HL-60 (cell line): ENCODE measurements at regions not wholly inside any gene's neighbourhood (a gene's known extent, or its start where the extent isn't known, plus 50 kb on each side); places are given as distances from the start of the nearest gene placed in this dataset.

ENCODE experiments used
- DNase-seq, 2 experiments: peaks; one replicate each; pipeline ENCODE4 v3.0.0-alpha.2; 2010 to 2020; ENCODE audit warnings: low read depth in 1 of 2, low spot score in 1 of 2
- H3K27ac ChIP-seq: fragments of 250-450 bp; sonication (Bioruptor Pico); replicated peaks from 2 replicates; pipeline ENCODE4 v1.5.1; 2020; ENCODE audit warnings: mild to moderate bottlenecking, moderate library complexity
- H3K27me3 ChIP-seq: fragments of 250-450 bp; sonication (Bioruptor Pico); 2 replicates; pipeline ENCODE4 v1.5.1; 2021; ENCODE audit warnings: mild to moderate bottlenecking, moderate library complexity; ENCODE audit not compliant: insufficient read depth, poor library complexity, severe bottlenecking
- H3K4me3 ChIP-seq: replicated peaks from 2 replicates; pipeline ENCODE4 v1.5.1; 2011; ENCODE audit warnings: mild to moderate bottlenecking, control low read depth, low read length; ENCODE audit not compliant: insufficient read depth
- GABPA ChIP-seq: IDR thresholded peaks from 2 replicates; pipeline ENCODE4 v1.6.1; 2012; ENCODE audit warnings: low read depth
- POLR2AphosphoS5 ChIP-seq: IDR thresholded peaks from 2 replicates; pipeline ENCODE4 v1.6.1; 2012; ENCODE audit warnings: low read depth
- SPI1 ChIP-seq: IDR thresholded peaks from 2 replicates; pipeline ENCODE4 v1.6.1; 2012; ENCODE audit warnings: low read depth, mild to moderate bottlenecking, borderline replicate concordance
- TF ChIP-seq, protein P1 (sequence below): IDR thresholded peaks from one replicate; pipeline ENCODE4 v1.5.1; 2011; ENCODE audit warnings: low read length, control low read depth, inconsistent platforms; ENCODE audit not compliant: insufficient read depth
- TF ChIP-seq, protein P2 (sequence below): IDR thresholded peaks from 2 replicates; pipeline ENCODE4 v1.6.1; 2012; ENCODE audit warnings: low read depth; ENCODE audit not compliant: insufficient replicate concordance

DNA sequence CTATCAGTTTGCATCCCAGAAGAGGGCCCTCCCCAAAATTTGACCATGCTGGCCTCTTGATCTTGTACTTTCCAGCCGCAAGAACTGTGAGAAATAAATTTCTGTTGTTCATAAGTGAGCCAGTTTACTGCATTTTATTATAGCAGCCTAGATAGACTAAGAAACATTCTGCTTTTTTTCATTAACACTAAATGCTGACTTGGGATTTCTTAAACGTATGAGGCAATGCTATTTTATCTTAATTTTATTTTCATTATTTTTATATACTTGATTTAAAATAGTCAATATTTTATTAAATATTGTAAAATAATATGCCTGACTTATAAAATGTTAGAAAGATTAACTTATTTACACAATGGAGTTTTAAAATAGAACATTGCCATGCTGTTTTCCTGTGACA is 341.8 kb upstream of the CNTNAP2 start:
- no peak overlapping the region for H3K4me3 ChIP-seq
- DNase-seq = no peak

DNA sequence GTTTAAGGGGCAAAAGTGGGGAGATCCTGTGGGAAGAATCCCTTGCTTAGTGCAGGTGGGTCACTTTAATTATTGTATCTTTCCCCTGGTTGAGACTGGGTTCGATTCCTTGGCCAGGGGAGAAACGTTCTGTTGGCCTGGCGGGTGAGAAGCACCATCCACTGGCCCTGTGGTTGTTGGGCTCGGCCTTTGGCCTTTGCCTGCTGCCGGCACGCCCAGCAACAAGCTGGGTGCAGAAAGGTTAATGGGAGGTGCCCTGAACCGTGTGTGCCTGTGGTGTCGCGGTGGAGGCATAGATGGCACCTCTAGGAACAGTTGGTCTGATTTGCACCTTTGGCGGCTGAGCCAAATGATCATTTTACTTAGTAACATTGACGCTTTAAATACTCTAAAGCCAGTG is 363.6 kb upstream of the CNTNAP2 start:
- Histone ChIP-seq H3K4me3 (no peak overlapping the region), H3K27me3 (no peaks in the 10 kb centered on the region), H3K27ac (no peak overlapping the region)
- TF ChIP-seq, protein P1, sequence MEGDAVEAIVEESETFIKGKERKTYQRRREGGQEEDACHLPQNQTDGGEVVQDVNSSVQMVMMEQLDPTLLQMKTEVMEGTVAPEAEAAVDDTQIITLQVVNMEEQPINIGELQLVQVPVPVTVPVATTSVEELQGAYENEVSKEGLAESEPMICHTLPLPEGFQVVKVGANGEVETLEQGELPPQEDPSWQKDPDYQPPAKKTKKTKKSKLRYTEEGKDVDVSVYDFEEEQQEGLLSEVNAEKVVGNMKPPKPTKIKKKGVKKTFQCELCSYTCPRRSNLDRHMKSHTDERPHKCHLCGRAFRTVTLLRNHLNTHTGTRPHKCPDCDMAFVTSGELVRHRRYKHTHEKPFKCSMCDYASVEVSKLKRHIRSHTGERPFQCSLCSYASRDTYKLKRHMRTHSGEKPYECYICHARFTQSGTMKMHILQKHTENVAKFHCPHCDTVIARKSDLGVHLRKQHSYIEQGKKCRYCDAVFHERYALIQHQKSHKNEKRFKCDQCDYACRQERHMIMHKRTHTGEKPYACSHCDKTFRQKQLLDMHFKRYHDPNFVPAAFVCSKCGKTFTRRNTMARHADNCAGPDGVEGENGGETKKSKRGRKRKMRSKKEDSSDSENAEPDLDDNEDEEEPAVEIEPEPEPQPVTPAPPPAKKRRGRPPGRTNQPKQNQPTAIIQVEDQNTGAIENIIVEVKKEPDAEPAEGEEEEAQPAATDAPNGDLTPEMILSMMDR = no peak
- no peak for TF ChIP-seq SPI1
- no peak for TF ChIP-seq GABPA
- no peak for TF ChIP-seq POLR2AphosphoS5
- no peak for DNase-seq

More for the DNA sequence above, 341.8 kb upstream of the CNTNAP2 start:
- TF ChIP-seq SPI1 (no peak), GABPA (no peak), POLR2AphosphoS5 (no peak)
- TF ChIP-seq, protein P1 = no peak
- Histone ChIP-seq H3K27me3 (no peaks in the 10 kb centered on the region), H3K27ac (no peak overlapping the region)

DNA sequence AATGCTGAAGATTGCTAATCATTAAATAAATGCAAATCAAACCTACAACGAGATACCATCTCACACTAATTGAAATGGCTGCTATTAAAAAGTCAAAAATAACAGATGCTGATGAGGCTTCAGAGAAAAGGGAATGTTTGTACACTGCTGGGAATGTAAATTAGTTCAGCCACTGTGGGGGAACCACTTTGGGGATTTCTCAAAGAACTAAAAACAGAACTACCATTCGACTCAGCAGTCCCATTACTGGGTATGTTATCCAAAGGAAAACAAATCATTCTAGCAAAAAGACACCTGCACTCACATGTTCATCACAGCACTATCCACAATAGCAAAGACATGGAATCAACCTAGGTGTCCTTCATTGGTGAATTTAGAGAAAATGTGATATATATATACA is 379.0 kb upstream of the CNTNAP2 start:
- TF ChIP-seq, protein P1 = no peak
- TF ChIP-seq POLR2AphosphoS5 (no peak), SPI1 (no peak), GABPA (no peak)
- Histone ChIP-seq H3K27me3 (no peaks in the 10 kb centered on the region), H3K27ac (no peak overlapping the region), H3K4me3 (no peak overlapping the region)
- no peak for DNase-seq

DNA sequence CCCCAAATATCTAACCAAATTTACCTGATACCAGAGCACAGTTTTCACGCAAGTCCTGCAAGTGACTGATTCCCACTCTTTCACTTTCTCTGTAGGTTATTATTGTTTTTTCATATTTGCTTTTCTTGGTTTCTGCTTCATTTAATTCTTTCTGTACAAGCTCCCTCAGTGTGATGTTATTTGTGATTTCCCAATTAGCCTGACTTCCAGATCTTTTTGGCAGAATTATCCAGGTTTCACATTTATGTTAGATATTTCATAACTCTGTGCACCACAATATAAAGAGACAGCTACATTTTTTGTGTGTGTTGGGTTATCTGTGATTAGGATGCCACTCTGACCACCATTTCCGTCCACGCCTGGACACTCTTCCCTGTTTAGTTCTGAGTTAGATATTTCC is 381.5 kb upstream of the CNTNAP2 start:
- no peak overlapping the region for H3K27ac ChIP-seq
- TF ChIP-seq, protein P1 = no peak
- TF ChIP-seq, protein P2, sequence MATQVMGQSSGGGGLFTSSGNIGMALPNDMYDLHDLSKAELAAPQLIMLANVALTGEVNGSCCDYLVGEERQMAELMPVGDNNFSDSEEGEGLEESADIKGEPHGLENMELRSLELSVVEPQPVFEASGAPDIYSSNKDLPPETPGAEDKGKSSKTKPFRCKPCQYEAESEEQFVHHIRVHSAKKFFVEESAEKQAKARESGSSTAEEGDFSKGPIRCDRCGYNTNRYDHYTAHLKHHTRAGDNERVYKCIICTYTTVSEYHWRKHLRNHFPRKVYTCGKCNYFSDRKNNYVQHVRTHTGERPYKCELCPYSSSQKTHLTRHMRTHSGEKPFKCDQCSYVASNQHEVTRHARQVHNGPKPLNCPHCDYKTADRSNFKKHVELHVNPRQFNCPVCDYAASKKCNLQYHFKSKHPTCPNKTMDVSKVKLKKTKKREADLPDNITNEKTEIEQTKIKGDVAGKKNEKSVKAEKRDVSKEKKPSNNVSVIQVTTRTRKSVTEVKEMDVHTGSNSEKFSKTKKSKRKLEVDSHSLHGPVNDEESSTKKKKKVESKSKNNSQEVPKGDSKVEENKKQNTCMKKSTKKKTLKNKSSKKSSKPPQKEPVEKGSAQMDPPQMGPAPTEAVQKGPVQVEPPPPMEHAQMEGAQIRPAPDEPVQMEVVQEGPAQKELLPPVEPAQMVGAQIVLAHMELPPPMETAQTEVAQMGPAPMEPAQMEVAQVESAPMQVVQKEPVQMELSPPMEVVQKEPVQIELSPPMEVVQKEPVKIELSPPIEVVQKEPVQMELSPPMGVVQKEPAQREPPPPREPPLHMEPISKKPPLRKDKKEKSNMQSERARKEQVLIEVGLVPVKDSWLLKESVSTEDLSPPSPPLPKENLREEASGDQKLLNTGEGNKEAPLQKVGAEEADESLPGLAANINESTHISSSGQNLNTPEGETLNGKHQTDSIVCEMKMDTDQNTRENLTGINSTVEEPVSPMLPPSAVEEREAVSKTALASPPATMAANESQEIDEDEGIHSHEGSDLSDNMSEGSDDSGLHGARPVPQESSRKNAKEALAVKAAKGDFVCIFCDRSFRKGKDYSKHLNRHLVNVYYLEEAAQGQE = no peak
- TF ChIP-seq POLR2AphosphoS5 = no peak
- TF ChIP-seq SPI1 = no peak
- TF ChIP-seq GABPA = no peak
- H3K4me3 ChIP-seq = no peak overlapping the region
- H3K27me3 ChIP-seq = no peaks in the 10 kb centered on the region
- no peak for DNase-seq
